CD8-positive, alpha-beta memory T cell (primary cell): ENCODE measurements at regions not wholly inside any gene's neighbourhood (a gene's known extent, or its start where the extent isn't known, plus 50 kb on each side); places are given as distances from the start of the nearest gene placed in this dataset.

Experiments
- CTCF ChIA-PET: fragments of 350-600 bp; sonication (Branson Sonifier 250); formaldehyde crosslinking; loops from one replicate; lab custom pipeline; 2021; ENCODE audit warnings: antibody characterized with exemption; lab: Charles Lee
- POLR2A ChIA-PET: fragments of 350-600 bp; sonication (Branson Sonifier 250); formaldehyde crosslinking; loops from one replicate; lab custom pipeline; 2021; ENCODE audit warnings: antibody characterized with exemption; lab: Charles Lee
- DNase-seq, 5 donors: peaks; one replicate each; pipeline versions ENCODE4 v3.0.0 to v3.0.0-alpha.2; 2020 to 2022; ENCODE audit warnings: mixed read lengths in 1 of 5
- H3K27ac ChIP-seq: one replicate; pipeline ENCODE4 v1.7.0; 2013; ENCODE audit warnings: low read depth, mild to moderate bottlenecking, low read length, moderate library complexity
- H3K27me3 ChIP-seq: 2 replicates; pipeline ENCODE4 v1.7.0; 2013; ENCODE audit warnings: low read length, mild to moderate bottlenecking; ENCODE audit not compliant: insufficient read depth, poor library complexity, severe bottlenecking
- H3K36me3 ChIP-seq: 2 replicates; pipeline ENCODE4 v1.7.0; 2013; ENCODE audit warnings: mild to moderate bottlenecking, low read length, moderate library complexity; ENCODE audit not compliant: insufficient read depth
- H3K4me1 ChIP-seq: 2 replicates; pipeline ENCODE4 v1.7.0; 2013; ENCODE audit warnings: mild to moderate bottlenecking, low read length, moderate library complexity; ENCODE audit not compliant: insufficient read depth
- H3K4me3 ChIP-seq: 2 replicates; pipeline ENCODE4 v1.7.0; 2013; ENCODE audit warnings: mild to moderate bottlenecking, low read length
- H3K9me3 ChIP-seq: 2 replicates; pipeline ENCODE4 v1.7.0; 2013; ENCODE audit warnings: mild to moderate bottlenecking, low read length
- H3K27ac Mint-ChIP-seq, 8 donors: one replicate each; pipeline ENCODE4 v1.8.0; 2020 to 2021; ENCODE audit warnings: mixed read lengths in 8 of 8, mild to moderate bottlenecking in 6 of 8, inconsistent platforms in 3 of 8, moderate library complexity in 3 of 8
- H3K27me3 Mint-ChIP-seq, 2 donors: one replicate each; pipeline ENCODE4 v1.8.0; 2020 to 2021; ENCODE audit warnings: mixed read lengths in 2 of 2, mild to moderate bottlenecking in 1 of 2, moderate library complexity in 1 of 2
- H3K36me3 Mint-ChIP-seq, 3 donors: one replicate each; pipeline ENCODE4 v1.8.0; 2020 to 2021; ENCODE audit warnings: mixed read lengths in 3 of 3, inconsistent platforms in 1 of 3, mild to moderate bottlenecking in 1 of 3
- H3K4me1 Mint-ChIP-seq, 3 donors: one replicate each; pipeline ENCODE4 v1.8.0; 2020 to 2021; ENCODE audit warnings: mixed read lengths in 3 of 3, inconsistent platforms in 1 of 3, mild to moderate bottlenecking in 1 of 3
- H3K4me3 Mint-ChIP-seq, 7 donors: one replicate each; pipeline ENCODE4 v1.8.0; 2020 to 2021; ENCODE audit warnings: mixed read lengths in 7 of 7, mild to moderate bottlenecking in 6 of 7, moderate library complexity in 4 of 7, inconsistent platforms in 2 of 7
- H3K9me3 Mint-ChIP-seq, 5 donors: one replicate each; pipeline ENCODE4 v1.8.0; 2020 to 2022; ENCODE audit warnings: mixed read lengths in 5 of 5, mild to moderate bottlenecking in 3 of 5, moderate library complexity in 2 of 5, inconsistent platforms in 1 of 5

DNA sequence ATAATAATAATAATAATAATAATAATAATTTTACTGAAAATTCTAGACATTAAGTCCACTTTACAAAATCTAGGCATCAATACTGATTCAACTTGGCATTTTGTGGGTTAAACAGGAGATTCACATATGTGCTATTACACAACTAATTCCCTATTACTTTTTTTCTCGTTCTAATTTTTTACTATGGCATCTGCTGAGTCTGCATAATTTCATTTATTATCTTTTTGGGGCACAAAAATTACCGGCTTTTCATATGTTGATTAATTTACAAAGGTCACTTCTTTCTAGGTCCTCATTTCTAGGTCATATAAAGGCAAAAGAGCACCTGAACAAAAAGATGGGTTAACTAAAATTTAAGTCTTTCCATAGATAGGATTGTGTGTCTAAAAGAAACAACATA is 1357.8 kb upstream of the ADGRB3 start:
- POLR2A ChIA-PET: no interaction called here

DNA sequence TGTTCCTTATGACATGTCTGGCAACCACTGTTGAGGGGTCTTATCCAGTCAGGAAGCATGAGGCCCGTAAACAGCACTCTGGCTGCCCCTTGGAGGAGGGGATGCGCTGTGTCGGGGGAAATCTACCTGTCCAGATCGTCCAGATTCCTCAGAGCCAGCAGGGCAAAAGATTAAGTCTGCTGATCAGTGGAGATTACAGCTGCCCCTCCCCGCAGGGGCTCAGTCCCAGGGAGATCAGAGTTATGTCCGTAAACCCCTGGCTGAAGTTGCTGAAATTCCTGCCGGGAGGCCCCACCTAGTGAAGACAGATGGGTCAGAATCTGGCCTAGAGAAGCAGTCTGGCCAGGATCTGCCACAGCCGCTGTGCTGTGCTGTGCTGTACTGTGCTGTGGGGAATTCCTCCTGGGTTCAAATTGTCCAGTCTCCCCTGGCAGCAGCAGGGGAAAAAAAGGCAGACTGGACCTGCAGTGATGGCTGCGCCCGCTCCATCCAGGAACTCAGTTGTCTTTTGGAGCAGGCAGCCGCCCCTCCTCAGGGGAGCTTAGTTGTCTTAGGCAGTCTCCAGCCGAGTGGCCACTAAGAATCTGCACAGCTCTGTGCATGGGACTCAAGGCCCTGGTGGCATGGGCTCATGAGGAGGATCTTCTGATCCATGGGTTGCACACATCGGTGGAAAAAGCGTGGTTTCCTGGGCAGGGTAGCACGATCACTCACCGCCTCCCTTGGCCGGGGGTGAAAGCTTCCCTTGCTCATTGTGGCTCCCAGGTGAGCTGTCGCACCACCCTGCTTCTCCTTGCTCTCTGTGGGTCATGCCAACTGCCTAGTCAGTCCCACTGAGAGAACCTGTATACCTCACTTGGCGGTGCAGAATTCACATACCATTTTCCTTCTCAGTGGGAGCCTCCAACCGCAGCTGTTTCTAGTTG is 1368.8 kb upstream of the ADGRB3 start:
- H3K27me3 Mint-ChIP-seq: no peaks in the 10 kb centered on the region
- no peak overlapping the region for H3K4me3 ChIP-seq

More for the DNA sequence above, 1357.8 kb upstream of the ADGRB3 start:
- Mint-ChIP-seq H3K4me1 (no peaks in the 10 kb centered on the region), H3K27ac (no peak overlapping the region), H3K27me3 (no peaks in the 10 kb centered on the region), H3K4me3 (no peak overlapping the region), H3K36me3 (no peaks in the 10 kb centered on the region), H3K9me3 (peaks cover 0 to 12% (median 4%) of the 10 kb centered on the region in 5 donors)
- H3K36me3 ChIP-seq: no peaks in the 10 kb centered on the region
- H3K4me3 ChIP-seq: no peak overlapping the region
- no peak for DNase-seq
- CTCF ChIA-PET: no interaction called here
- no peaks in the 10 kb centered on the region for H3K9me3 ChIP-seq
- no peaks in the 10 kb centered on the region for H3K4me1 ChIP-seq
- H3K27me3 ChIP-seq: no peaks in the 10 kb centered on the region
- H3K27ac ChIP-seq: no peak overlapping the region

DNA sequence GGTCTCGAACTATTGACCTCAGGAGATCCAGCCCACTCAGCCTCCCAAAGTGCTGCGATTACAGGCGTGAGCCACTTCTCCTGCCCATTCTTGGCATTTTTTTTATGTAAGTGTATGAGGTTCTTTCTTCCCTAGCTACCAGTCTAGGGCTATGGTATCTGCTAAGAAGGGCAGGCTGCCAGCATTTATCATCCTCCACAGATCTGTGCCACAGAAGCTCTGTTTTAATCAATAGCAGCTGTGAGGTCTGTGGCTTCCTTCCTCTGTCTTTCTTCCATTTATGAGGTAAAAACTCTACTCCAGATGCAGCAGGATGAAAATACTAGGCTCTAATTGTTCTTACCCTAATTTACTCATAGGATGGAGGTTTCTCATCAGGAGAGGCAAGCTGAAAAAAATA is 1382.4 kb upstream of the ADGRB3 start:
- Mint-ChIP-seq H3K27ac (no peak overlapping the region), H3K27me3 (no peaks in the 10 kb centered on the region), H3K4me1 (no peaks in the 10 kb centered on the region), H3K4me3 (no peak overlapping the region), H3K36me3 (no peaks in the 10 kb centered on the region), H3K9me3 (peaks cover 4 to 11% (median 10%) of the 10 kb centered on the region in 5 donors)
- no peaks in the 10 kb centered on the region for H3K27me3 ChIP-seq
- CTCF ChIA-PET: no interaction called here
- H3K36me3 ChIP-seq: no peaks in the 10 kb centered on the region
- H3K9me3 ChIP-seq: no peaks in the 10 kb centered on the region
- POLR2A ChIA-PET: no interaction called here
- no peaks in the 10 kb centered on the region for H3K4me1 ChIP-seq
- no peak for DNase-seq
- no peak overlapping the region for H3K4me3 ChIP-seq
- no peak overlapping the region for H3K27ac ChIP-seq

More for the DNA sequence above, 1368.8 kb upstream of the ADGRB3 start:
- no peak overlapping the region for H3K27ac ChIP-seq
- no peaks in the 10 kb centered on the region for H3K36me3 ChIP-seq
- DNase-seq: no peak
- no peaks in the 10 kb centered on the region for H3K9me3 ChIP-seq
- H3K4me1 ChIP-seq: no peaks in the 10 kb centered on the region
- ChIA-PET CTCF (no interaction called here), POLR2A (no interaction called here)
- Mint-ChIP-seq H3K36me3 (no peaks in the 10 kb centered on the region), H3K9me3 (peaks cover 0 to 31% (median 6%) of the 10 kb centered on the region in 5 donors), H3K27ac (no peak overlapping the region), H3K4me1 (no peaks in the 10 kb centered on the region), H3K4me3 (no peak overlapping the region)
- H3K27me3 ChIP-seq: no peaks in the 10 kb centered on the region

- ChIA-PET POLR2A (no interaction called here), CTCF (no interaction called here)
- no peaks in the 10 kb centered on the region for H3K27me3 Mint-ChIP-seq
- DNase-seq: no peak
- H3K9me3 Mint-ChIP-seq: peaks cover 8 to 24% (median 12%) of the 10 kb centered on the region in 5 donors
- no peaks in the 10 kb centered on the region for H3K36me3 Mint-ChIP-seq
- H3K4me1 Mint-ChIP-seq: no peaks in the 10 kb centered on the region
- no peaks in the 10 kb centered on the region for H3K9me3 ChIP-seq
- no peaks in the 10 kb centered on the region for H3K4me1 ChIP-seq
- H3K36me3 ChIP-seq: no peaks in the 10 kb centered on the region
- H3K4me3 ChIP-seq: no peak overlapping the region
- peak overlapping the region in 1 of 8 donors; percentile 6 for H3K27ac Mint-ChIP-seq
- H3K27me3 ChIP-seq: no peaks in the 10 kb centered on the region
- no peak overlapping the region for H3K27ac ChIP-seq
- H3K4me3 Mint-ChIP-seq: no peak overlapping the region
Measured at GRCh38 chr6:67248077-67248476, 1387.0 kb upstream of the ADGRB3 start.

DNA sequence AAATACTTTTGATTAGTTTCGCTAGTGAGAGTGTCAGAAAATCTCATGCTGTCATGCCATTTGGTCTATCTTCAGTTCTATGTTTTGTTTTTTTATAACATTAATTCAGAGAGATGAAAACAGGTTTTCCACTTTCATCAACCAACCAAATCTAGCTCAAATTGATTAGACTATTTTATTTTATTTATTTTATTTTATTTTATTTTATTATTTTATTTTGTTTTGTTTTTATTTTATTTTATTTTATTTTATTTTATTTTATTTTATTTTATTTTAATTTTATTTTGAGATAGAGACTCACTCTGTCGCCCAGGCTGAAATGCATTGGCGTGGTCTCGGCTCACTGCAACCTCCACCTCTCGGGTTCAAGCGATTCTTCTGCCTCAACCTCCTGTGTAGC is 1391.0 kb upstream of the ADGRB3 start:
- no peak overlapping the region for H3K4me3 ChIP-seq
- CTCF ChIA-PET: interaction anchor here (1.5 kb wide), 1 partner anchor 9 kb away, joined by 3 read pairs; no protein-coding TSS in a partner anchor
- Mint-ChIP-seq H3K9me3 (peaks cover 4 to 19% (median 9%) of the 10 kb centered on the region in 5 donors), H3K27me3 (no peaks in the 10 kb centered on the region), H3K4me1 (no peaks in the 10 kb centered on the region), H3K4me3 (no peak overlapping the region), H3K36me3 (no peaks in the 10 kb centered on the region), H3K27ac (no peak overlapping the region)
- H3K27ac ChIP-seq: no peak overlapping the region
- H3K9me3 ChIP-seq: no peaks in the 10 kb centered on the region
- no peaks in the 10 kb centered on the region for H3K27me3 ChIP-seq
- no peaks in the 10 kb centered on the region for H3K4me1 ChIP-seq
- POLR2A ChIA-PET: no interaction called here
- no peaks in the 10 kb centered on the region for H3K36me3 ChIP-seq
- DNase-seq: no peak

- no peak for DNase-seq
- no peak overlapping the region for H3K27ac ChIP-seq
- Mint-ChIP-seq H3K4me1 (no peaks in the 10 kb centered on the region), H3K27me3 (no peaks in the 10 kb centered on the region), H3K9me3 (peaks cover 0 to 8% (median 1%) of the 10 kb centered on the region in 5 donors), H3K4me3 (no peak overlapping the region), H3K36me3 (no peaks in the 10 kb centered on the region), H3K27ac (peak overlapping the region in 1 of 8 donors; percentile 26)
- H3K4me3 ChIP-seq: no peak overlapping the region
- H3K27me3 ChIP-seq: no peaks in the 10 kb centered on the region
- no peaks in the 10 kb centered on the region for H3K9me3 ChIP-seq
- H3K4me1 ChIP-seq: no peaks in the 10 kb centered on the region
- POLR2A ChIA-PET: no interaction called here
- no peaks in the 10 kb centered on the region for H3K36me3 ChIP-seq
- CTCF ChIA-PET: no interaction called here
Measured at GRCh38 chr6:67237277-67237676, 1397.8 kb upstream of the ADGRB3 start.

DNA sequence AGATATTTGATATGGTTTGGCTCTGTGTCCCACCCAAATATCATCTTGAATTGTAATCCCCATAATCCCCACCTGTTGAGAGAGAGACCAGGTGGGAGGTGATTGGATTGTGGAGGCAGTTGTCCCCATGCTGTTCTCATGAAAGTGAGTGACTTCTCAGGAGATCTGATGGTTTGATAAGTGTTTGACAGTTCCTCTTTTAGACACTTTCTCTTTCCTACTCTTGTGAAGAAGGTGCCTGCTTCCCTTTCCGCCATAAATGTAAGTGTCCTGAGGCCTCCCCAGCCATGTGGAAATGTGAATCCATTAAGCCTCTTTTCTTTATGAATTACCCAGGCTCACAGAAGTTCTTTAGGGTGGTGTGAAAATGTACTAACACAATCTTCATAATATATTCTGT is 1404.0 kb upstream of the ADGRB3 start:
- H3K9me3 ChIP-seq: no peaks in the 10 kb centered on the region
- H3K4me3 ChIP-seq: no peak overlapping the region
- Mint-ChIP-seq H3K4me3 (no peak overlapping the region), H3K27ac (no peak overlapping the region), H3K36me3 (no peaks in the 10 kb centered on the region), H3K27me3 (no peaks in the 10 kb centered on the region), H3K4me1 (no peaks in the 10 kb centered on the region), H3K9me3 (peaks cover 0 to 23% (median 3%) of the 10 kb centered on the region in 5 donors)
- CTCF ChIA-PET: no interaction called here
- POLR2A ChIA-PET: no interaction called here
- H3K27ac ChIP-seq: no peak overlapping the region
- no peaks in the 10 kb centered on the region for H3K4me1 ChIP-seq
- no peak for DNase-seq
- no peaks in the 10 kb centered on the region for H3K27me3 ChIP-seq
- H3K36me3 ChIP-seq: no peaks in the 10 kb centered on the region

- H3K4me3 Mint-ChIP-seq: no peak overlapping the region
- H3K9me3 Mint-ChIP-seq: peaks cover 0 to 59% (median 5%) of the 10 kb centered on the region in 5 donors
- H3K4me1 Mint-ChIP-seq: no peaks in the 10 kb centered on the region
- no peak overlapping the region for H3K27ac ChIP-seq
- no peaks in the 10 kb centered on the region for H3K4me1 ChIP-seq
- no peaks in the 10 kb centered on the region for H3K9me3 ChIP-seq
- H3K27ac Mint-ChIP-seq: no peak overlapping the region
- CTCF ChIA-PET: no interaction called here
- no peaks in the 10 kb centered on the region for H3K36me3 ChIP-seq
- H3K36me3 Mint-ChIP-seq: no peaks in the 10 kb centered on the region
- H3K27me3 ChIP-seq: no peaks in the 10 kb centered on the region
- H3K27me3 Mint-ChIP-seq: no peaks in the 10 kb centered on the region
- POLR2A ChIA-PET: no interaction called here
- H3K4me3 ChIP-seq: no peak overlapping the region
- DNase-seq: no peak
Measured at GRCh38 chr6:67224989-67225388, 1410.1 kb upstream of the ADGRB3 start.
